ENCODE measurements at regions not wholly inside any gene's neighbourhood (a gene's known extent, or its start where the extent isn't known, plus 50 kb on each side); places are given as distances from the start of the nearest gene placed in this dataset.

- Mint-ChIP-seq H3K4me1 (peaks cover 13% of the 10 kb centered on the region), H3K36me3 (ENCODE audit: low read depth) (no peaks in the 10 kb centered on the region), H3K27me3 (ENCODE audit: low read depth) (no peaks in the 10 kb centered on the region), H3K9me3 (no peaks in the 10 kb centered on the region), H3K4me3 (no peak overlapping the region), H3K27ac (no peak overlapping the region)
- TF ChIP-seq, protein P1, sequence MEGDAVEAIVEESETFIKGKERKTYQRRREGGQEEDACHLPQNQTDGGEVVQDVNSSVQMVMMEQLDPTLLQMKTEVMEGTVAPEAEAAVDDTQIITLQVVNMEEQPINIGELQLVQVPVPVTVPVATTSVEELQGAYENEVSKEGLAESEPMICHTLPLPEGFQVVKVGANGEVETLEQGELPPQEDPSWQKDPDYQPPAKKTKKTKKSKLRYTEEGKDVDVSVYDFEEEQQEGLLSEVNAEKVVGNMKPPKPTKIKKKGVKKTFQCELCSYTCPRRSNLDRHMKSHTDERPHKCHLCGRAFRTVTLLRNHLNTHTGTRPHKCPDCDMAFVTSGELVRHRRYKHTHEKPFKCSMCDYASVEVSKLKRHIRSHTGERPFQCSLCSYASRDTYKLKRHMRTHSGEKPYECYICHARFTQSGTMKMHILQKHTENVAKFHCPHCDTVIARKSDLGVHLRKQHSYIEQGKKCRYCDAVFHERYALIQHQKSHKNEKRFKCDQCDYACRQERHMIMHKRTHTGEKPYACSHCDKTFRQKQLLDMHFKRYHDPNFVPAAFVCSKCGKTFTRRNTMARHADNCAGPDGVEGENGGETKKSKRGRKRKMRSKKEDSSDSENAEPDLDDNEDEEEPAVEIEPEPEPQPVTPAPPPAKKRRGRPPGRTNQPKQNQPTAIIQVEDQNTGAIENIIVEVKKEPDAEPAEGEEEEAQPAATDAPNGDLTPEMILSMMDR (IDR thresholded peaks at IDR 0.05; ENCODE audit: unreplicated experiment in 3 of 3): no peak
Observed at GRCh38 chr4:66927937-66928336, 617.4 kb downstream of the CENPC start.

DNA sequence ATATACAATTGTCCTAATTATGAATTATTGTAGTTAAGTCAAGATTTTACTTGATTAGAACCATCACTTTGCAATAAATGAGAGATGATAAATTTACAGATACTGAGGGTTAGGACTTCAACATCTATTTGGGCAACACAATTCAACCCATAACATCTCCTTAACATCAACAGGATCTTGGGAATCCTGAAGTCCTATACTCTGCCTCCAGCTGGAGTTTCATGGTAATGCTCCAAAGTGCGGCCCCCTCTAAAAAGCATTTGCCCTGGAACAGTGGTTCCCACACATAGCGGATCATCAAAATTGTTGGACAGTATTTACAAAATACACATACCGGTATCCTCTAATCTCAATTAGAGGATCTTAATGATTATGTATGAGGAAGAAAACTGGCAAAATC lies 618.6 kb downstream of the CENPC start:
- no peaks in the 10 kb centered on the region for H3K27me3 Mint-ChIP-seq (ENCODE audit: low read depth)
- H3K9me3 Mint-ChIP-seq: no peaks in the 10 kb centered on the region
- H3K36me3 Mint-ChIP-seq (ENCODE audit: low read depth): no peaks in the 10 kb centered on the region
- peaks cover 13% of the 10 kb centered on the region for H3K4me1 Mint-ChIP-seq
- H3K27ac Mint-ChIP-seq: no peak overlapping the region
- TF ChIP-seq, protein P1 (IDR thresholded peaks at IDR 0.05; ENCODE audit: unreplicated experiment in 3 of 3): no peak
- H3K4me3 Mint-ChIP-seq: no peak overlapping the region

GRCh38 chr4:66923081-66923865 lies 622.0 kb downstream of the CENPC start:
- H3K4me1 Mint-ChIP-seq: peaks cover 7% of the 10 kb centered on the region
- no peak overlapping the region for H3K4me3 Mint-ChIP-seq
- no peaks in the 10 kb centered on the region for H3K9me3 Mint-ChIP-seq
- H3K27ac Mint-ChIP-seq: no peak overlapping the region
- TF ChIP-seq, protein P1 (IDR thresholded peaks at IDR 0.05; ENCODE audit: unreplicated experiment in 3 of 3): no peak
- no peaks in the 10 kb centered on the region for H3K36me3 Mint-ChIP-seq (ENCODE audit: low read depth)
- H3K27me3 Mint-ChIP-seq (ENCODE audit: low read depth): no peaks in the 10 kb centered on the region

GRCh38 chr4:66921433-66921832 lies 623.9 kb downstream of the CENPC start:
- Mint-ChIP-seq H3K4me1 (no peaks in the 10 kb centered on the region), H3K27ac (no peak overlapping the region), H3K27me3 (ENCODE audit: low read depth) (no peaks in the 10 kb centered on the region), H3K36me3 (ENCODE audit: low read depth) (no peaks in the 10 kb centered on the region), H3K9me3 (no peaks in the 10 kb centered on the region), H3K4me3 (no peak overlapping the region)
- TF ChIP-seq, protein P1 (IDR thresholded peaks at IDR 0.05; ENCODE audit: unreplicated experiment in 3 of 3): no peak

DNA sequence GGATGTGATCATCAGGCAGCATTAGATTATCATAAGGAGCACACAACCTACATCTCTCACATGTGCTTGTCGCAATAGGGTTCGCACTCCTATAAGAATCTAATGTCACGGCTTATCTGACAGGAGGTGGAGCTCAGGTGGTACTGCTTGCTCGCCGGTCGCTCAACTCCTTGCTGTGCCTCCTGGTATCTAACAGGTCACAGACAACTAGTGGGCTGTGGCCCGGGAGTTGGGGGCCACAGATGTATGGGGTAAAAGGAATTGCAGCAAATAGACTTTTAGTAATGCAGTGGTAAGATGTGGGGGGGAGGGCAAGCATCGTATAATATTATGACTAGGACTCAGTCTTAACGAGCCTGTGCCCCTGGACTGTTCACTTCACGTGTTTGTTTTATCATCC lies 624.8 kb downstream of the CENPC start:
- Mint-ChIP-seq H3K36me3 (ENCODE audit: low read depth) (no peaks in the 10 kb centered on the region), H3K27me3 (ENCODE audit: low read depth) (no peaks in the 10 kb centered on the region), H3K9me3 (no peaks in the 10 kb centered on the region), H3K4me3 (no peak overlapping the region), H3K4me1 (no peaks in the 10 kb centered on the region), H3K27ac (no peak overlapping the region)
- TF ChIP-seq, protein P1 (IDR thresholded peaks at IDR 0.05; ENCODE audit: unreplicated experiment in 3 of 3): no peak

DNA sequence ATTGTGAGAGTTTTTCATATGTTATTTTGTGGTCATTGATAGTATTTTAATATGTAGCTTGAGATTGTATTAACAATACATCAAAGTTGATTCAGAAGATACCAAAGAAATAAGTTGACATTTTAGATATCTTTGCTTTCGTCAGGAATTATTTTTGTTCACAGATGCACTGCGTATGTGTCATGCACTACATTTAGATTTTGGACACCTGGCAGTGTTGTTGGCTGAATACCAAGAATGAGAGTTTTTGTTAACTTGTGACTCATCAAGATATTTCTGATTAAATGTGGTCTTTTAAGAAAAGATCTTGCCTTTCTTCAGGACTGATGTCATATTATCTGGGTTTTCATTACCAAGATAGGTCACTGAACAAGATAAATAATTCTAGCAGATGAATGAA lies 633.4 kb downstream of the CENPC start:
- TF ChIP-seq, protein P1 (IDR thresholded peaks at IDR 0.05; ENCODE audit: unreplicated experiment in 3 of 3): no peak
- Mint-ChIP-seq H3K27me3 (ENCODE audit: low read depth) (no peaks in the 10 kb centered on the region), H3K36me3 (ENCODE audit: low read depth) (no peaks in the 10 kb centered on the region), H3K27ac (no peak overlapping the region), H3K4me3 (no peak overlapping the region), H3K4me1 (peaks cover 5% of the 10 kb centered on the region), H3K9me3 (no peaks in the 10 kb centered on the region)
